ENCODE measurements at regions not wholly inside any gene's neighbourhood (a gene's known extent, or its start where the extent isn't known, plus 50 kb on each side); places are given as distances from the start of the nearest gene placed in this dataset.
"Not testable (repeated sequence)": the region's sequence is repeated elsewhere in the genome, so short reads cannot be mapped to it uniquely, and the experiment has no call there.

GRCh38 chr15:31503256-31503655 lies 176.6 kb downstream of the KLF13 start:
- H3K4me1 Mint-ChIP-seq, result peaks cover 10% of the 10 kb centered on the region
- POLR2A ChIA-PET, result no interaction called here

DNA sequence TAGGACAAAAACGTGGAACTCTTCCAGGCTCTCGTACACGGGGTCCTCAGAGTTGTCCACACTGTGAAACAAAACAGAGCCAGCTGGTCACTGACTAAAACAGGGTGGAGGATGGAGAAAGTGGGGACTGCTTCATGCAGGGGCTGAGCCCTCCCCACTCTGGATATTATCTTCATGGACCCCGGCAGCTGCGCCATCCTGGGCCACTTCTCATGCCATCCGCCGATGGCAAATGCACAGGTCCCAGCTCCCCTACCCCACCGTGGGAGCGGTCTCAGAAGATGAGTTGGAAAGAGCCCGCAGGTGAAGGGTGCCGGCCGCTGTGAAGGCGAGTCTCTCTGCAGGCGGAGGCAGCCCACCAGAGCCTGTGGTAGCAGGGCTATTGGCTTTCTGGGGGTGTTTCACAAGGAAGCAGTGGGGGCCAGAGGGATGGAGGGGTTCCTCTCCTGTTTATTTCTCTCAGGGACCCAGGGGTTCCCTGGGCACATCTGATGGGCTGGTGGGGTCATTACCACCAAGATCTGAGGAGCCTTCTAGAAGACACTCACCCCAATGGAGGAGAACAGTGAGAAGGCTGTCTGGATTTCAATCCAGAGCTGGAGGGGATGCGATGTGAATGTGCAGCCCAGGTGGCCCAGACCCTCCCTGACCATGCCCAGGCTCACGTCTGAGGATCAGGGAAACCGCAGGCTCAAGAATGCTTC lies 177.3 kb downstream of the KLF13 start:
- Mint-ChIP-seq H3K27me3 (peaks cover 25% of the 10 kb centered on the region), H3K4me3 (no peak overlapping the region)
- POLR2A ChIA-PET, result no interaction called here

More at GRCh38 chr15:31503256-31503655, 176.6 kb downstream of the KLF13 start:
- ATAC-seq (ENCODE audit: low read depth) (no peak), DNase-seq (no peak)
- Mint-ChIP-seq H3K4me3 (no peak overlapping the region), H3K36me3 (no peaks in the 10 kb centered on the region), H3K9me3 (no peaks in the 10 kb centered on the region), H3K27me3 (peaks cover 22% of the 10 kb centered on the region), H3K27ac (no peak overlapping the region)

DNA sequence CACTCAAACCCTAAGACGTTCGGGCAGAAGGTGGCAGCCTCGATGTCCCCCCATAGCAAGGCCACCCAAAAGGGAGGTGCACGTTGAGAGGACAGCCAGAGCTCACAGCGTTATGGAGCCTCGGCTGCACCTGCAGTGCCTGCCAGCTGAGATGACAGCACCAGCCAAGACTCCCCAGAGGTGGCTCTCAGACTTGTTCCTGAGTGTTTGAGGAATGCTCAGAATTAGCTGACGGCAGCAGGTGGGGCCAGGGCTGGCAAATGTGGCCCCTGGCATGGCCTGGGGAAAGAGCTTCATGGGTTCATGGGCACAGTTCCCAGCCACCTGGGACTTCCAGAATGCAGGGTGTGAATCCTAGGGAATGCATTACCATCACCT lies 177.8 kb downstream of the KLF13 start:
- no peaks in the 10 kb centered on the region for H3K9me3 Mint-ChIP-seq
- H3K4me1 Mint-ChIP-seq, result peaks cover 10% of the 10 kb centered on the region
- POLR2A ChIA-PET, result no interaction called here
- H3K27me3 Mint-ChIP-seq, result peaks cover 25% of the 10 kb centered on the region
- no peak overlapping the region for H3K27ac Mint-ChIP-seq
- no peak for DNase-seq
- no peak overlapping the region for H3K4me3 Mint-ChIP-seq
- H3K36me3 Mint-ChIP-seq, result no peaks in the 10 kb centered on the region
- ATAC-seq (ENCODE audit: low read depth), result no peak

More for the DNA sequence above, 177.3 kb downstream of the KLF13 start:
- DNase-seq, result no peak
- no peaks in the 10 kb centered on the region for H3K9me3 Mint-ChIP-seq
- no peak overlapping the region for H3K27ac Mint-ChIP-seq
- no peaks in the 10 kb centered on the region for H3K36me3 Mint-ChIP-seq
- ATAC-seq (ENCODE audit: low read depth), result no peak
- peaks cover 10% of the 10 kb centered on the region for H3K4me1 Mint-ChIP-seq

DNA sequence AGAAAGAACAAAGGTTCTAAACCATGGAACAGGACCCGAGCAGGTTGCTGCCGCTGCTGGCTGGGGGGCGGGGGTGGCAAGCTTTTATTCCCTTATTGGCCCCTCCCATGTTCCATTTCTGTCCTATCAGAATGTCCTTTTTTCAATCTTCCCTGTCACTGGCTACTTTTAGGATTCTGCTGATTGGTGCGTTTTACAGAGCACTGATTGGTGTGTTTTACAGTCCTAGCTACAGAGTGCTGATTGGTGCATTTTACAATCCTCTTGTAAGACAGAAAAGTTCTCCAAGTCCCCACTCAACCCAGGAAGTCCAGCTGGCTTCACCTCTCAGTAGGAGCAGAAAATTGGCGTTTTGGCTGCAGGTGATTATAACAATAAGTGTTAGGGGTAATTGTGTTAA lies 180.9 kb downstream of the KLF13 start:
- POLR2A ChIA-PET; DNase-seq; H3K9me3 Mint-ChIP-seq; H3K36me3 Mint-ChIP-seq; ATAC-seq (ENCODE audit: low read depth); H3K4me3 Mint-ChIP-seq; H3K27ac Mint-ChIP-seq: not testable (repeated sequence)
- Mint-ChIP-seq H3K27me3 (peaks cover 30% of the 10 kb centered on the region), H3K4me1 (peaks cover 14% of the 10 kb centered on the region)

- peaks cover 12% of the 10 kb centered on the region for H3K4me1 Mint-ChIP-seq
- H3K27ac Mint-ChIP-seq, result no peak overlapping the region
- ATAC-seq (ENCODE audit: low read depth), result no peak
- peaks cover 35% of the 10 kb centered on the region for H3K27me3 Mint-ChIP-seq
- POLR2A ChIA-PET, result no interaction called here
- H3K4me3 Mint-ChIP-seq, result no peak overlapping the region
- no peak for DNase-seq
- no peaks in the 10 kb centered on the region for H3K36me3 Mint-ChIP-seq
- peaks cover 2% of the 10 kb centered on the region for H3K9me3 Mint-ChIP-seq
Measured at GRCh38 chr15:31508656-31509055, 182.0 kb downstream of the KLF13 start.

GRCh38 chr15:31510057-31510456 lies 183.4 kb downstream of the KLF13 start:
- Mint-ChIP-seq H3K27me3 (peaks cover 41% of the 10 kb centered on the region), H3K4me3 (no peak overlapping the region), H3K9me3 (peaks cover 3% of the 10 kb centered on the region), H3K27ac (no peak overlapping the region), H3K4me1 (peaks cover 12% of the 10 kb centered on the region), H3K36me3 (peaks cover 5% of the 10 kb centered on the region)
- POLR2A ChIA-PET, result no interaction called here
- DNase-seq (no peak), ATAC-seq (ENCODE audit: low read depth) (no peak)

DNA sequence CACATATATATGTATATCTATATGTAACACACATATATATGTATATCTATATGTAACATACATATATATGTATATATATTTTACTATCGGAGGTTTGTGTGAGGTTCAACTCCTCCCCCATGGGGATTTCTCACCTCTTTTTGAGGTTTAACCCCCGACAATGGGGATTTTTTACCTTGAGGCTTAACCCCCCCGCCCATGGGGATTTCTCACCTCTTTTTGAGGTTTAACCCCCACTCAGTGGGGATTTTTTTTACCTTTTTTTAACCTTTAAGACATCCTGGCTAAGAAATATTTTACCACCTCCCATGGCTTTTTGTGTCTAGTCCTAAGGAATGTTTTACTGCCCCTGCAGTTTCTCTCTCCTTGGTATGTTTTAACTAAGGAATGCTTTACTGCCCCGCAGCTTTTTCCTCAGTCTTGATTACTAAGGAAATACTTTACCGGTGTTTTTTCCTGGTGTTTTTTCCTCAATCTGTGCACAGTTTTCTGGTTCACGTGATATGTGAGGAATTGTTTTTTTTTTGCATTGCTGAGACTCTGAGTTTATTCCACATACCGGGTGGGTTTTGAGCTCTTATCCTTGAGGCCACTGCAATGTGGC lies 185.2 kb downstream of the KLF13 start:
- H3K27me3 Mint-ChIP-seq, result peaks cover 36% of the 10 kb centered on the region
- no peak overlapping the region for H3K27ac Mint-ChIP-seq

DNA sequence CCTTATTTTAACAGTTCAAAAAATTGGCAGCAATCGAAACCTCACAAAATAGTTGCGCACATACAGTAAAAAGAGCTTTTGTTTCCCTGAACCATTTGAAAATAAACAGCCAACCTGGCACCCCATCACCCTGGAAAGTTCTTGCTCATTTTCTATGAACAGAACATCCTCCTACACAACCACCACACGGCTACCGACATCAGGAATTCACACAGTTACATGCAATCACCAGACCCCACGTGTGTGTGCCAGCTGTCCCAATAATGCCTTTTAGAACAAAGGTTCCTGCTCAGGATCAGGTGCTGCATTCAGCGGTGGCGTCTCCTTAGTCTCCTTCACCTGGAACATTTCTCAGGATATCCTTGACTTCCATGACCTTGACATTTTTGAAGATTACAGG lies 186.5 kb downstream of the KLF13 start:
- peaks cover 9% of the 10 kb centered on the region for H3K9me3 Mint-ChIP-seq
- H3K27me3 Mint-ChIP-seq, result peaks cover 35% of the 10 kb centered on the region
- no peak overlapping the region for H3K4me3 Mint-ChIP-seq
- no peak for ATAC-seq (ENCODE audit: low read depth)
- H3K27ac Mint-ChIP-seq, result no peak overlapping the region
- peaks cover 5% of the 10 kb centered on the region for H3K36me3 Mint-ChIP-seq
- H3K4me1 Mint-ChIP-seq, result peaks cover 8% of the 10 kb centered on the region
- POLR2A ChIA-PET, result no interaction called here
- DNase-seq, result no peak

More for the DNA sequence above, 185.2 kb downstream of the KLF13 start:
- POLR2A ChIA-PET, result no interaction called here
- Mint-ChIP-seq H3K9me3 (peaks cover 9% of the 10 kb centered on the region), H3K36me3 (peaks cover 5% of the 10 kb centered on the region), H3K4me1 (peaks cover 12% of the 10 kb centered on the region), H3K4me3 (peak overlapping the region; percentile 25)
- ATAC-seq (ENCODE audit: low read depth) (no peak), DNase-seq (no peak)

- peaks cover 5% of the 10 kb centered on the region for H3K36me3 Mint-ChIP-seq
- peaks cover 8% of the 10 kb centered on the region for H3K4me1 Mint-ChIP-seq
- H3K9me3 Mint-ChIP-seq, result peaks cover 9% of the 10 kb centered on the region
- peaks cover 30% of the 10 kb centered on the region for H3K27me3 Mint-ChIP-seq
- H3K4me3 Mint-ChIP-seq, result no peak overlapping the region
- DNase-seq (no peak), ATAC-seq (ENCODE audit: low read depth) (no peak)
- POLR2A ChIA-PET, result no interaction called here
- no peak overlapping the region for H3K27ac Mint-ChIP-seq
Measured at GRCh38 chr15:31516440-31516839, 189.8 kb downstream of the KLF13 start.

- H3K27ac Mint-ChIP-seq, result no peak overlapping the region
- no peak for DNase-seq
- peaks cover 5% of the 10 kb centered on the region for H3K36me3 Mint-ChIP-seq
- POLR2A ChIA-PET, result no interaction called here
- H3K9me3 Mint-ChIP-seq, result peaks cover 9% of the 10 kb centered on the region
- ATAC-seq (ENCODE audit: low read depth), result no peak
- peaks cover 7% of the 10 kb centered on the region for H3K4me1 Mint-ChIP-seq
- peaks cover 30% of the 10 kb centered on the region for H3K27me3 Mint-ChIP-seq
- H3K4me3 Mint-ChIP-seq, result no peak overlapping the region
Measured at GRCh38 chr15:31516874-31517273, 190.2 kb downstream of the KLF13 start.

DNA sequence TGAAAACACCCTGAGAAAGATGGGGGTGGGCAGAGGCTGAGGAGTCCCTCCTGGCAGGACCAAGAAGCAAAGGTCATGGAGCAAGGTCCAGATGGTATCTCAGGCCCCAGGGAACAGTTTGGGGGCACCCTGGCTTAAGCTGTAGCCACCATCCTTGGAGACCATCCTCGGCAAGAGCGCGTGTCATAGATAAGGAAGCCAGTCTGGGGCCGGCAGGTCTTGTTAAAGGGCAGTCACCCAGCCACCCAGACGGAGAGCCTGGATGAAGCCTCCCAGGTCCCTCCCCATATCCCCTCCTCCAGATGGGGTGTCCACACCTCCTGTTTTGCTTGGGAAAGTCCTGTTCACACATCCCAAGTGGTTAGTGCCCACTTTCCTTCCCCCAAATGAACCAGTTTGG lies 191.1 kb downstream of the KLF13 start:
- Mint-ChIP-seq H3K36me3 (peaks cover 5% of the 10 kb centered on the region), H3K4me1 (peaks cover 2% of the 10 kb centered on the region), H3K9me3 (peaks cover 9% of the 10 kb centered on the region), H3K27me3 (peaks cover 26% of the 10 kb centered on the region), H3K4me3 (no peak overlapping the region), H3K27ac (no peak overlapping the region)
- DNase-seq (no peak), ATAC-seq (ENCODE audit: low read depth) (no peak)
- POLR2A ChIA-PET, result no interaction called here

GRCh38 chr15:31522028-31522427 lies 195.4 kb downstream of the KLF13 start:
- Mint-ChIP-seq H3K36me3 (no peaks in the 10 kb centered on the region), H3K9me3 (no peaks in the 10 kb centered on the region), H3K27ac (no peak overlapping the region), H3K4me3 (no peak overlapping the region), H3K27me3 (peaks cover 6% of the 10 kb centered on the region), H3K4me1 (no peaks in the 10 kb centered on the region)
- DNase-seq, result no peak
- POLR2A ChIA-PET, result no interaction called here
- ATAC-seq (ENCODE audit: low read depth), result no peak

DNA sequence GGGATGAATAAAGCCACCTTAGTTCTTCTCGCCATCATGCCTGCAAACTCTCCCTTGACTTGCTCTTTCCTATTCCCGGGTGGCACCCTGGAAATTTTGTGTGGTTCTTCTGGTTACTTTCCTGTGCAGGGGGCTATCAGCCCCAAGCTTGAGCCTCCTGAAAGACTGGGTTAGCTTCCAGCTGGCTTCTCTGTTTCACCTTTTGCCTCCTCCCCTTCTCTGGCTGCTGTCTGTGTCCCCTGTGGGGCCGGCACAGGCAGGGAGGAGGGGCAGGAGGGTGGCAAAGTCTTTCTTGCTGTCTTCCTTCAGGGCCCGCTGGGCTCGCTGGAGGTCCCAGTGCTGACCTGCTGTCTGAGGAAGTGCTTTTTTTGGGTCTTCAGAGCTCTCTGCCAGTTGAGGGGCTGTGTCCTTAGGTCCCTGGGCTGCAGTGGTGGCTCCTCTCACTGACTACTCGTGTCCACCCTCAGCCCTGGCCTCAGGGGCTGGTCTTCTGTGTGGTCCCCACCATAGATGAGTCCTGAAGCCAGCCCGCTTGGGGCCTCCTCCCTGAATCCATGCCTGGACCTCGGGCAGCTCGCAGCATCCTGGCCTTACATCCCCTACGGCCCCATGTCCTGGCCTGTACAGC lies 196.5 kb downstream of the KLF13 start:
- H3K4me3 Mint-ChIP-seq, result no peak overlapping the region
- no peak for ATAC-seq (ENCODE audit: low read depth)

DNA sequence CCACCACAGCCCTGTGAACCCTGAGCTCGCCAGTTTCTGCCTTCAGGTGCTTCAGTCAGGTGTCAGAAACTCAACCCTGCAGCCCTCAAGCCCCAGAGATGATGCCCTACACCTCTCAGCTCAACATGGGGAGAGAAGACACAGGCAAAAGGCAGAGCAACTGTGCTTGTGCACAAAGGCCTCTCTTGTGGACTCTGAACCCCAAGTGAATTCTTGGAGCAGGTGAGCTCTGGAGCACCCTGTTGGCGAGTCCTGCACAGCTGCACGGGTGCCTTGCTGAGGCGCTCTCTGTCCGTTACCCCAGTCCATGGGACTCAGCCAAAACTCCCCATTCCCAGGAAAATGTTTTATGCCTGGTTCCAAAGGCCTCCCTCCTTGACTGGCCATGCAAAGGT lies 197.0 kb downstream of the KLF13 start:
- ATAC-seq (ENCODE audit: low read depth) (no peak), DNase-seq (no peak)
- Mint-ChIP-seq H3K36me3 (no peaks in the 10 kb centered on the region), H3K9me3 (no peaks in the 10 kb centered on the region), H3K27me3 (peaks cover 4% of the 10 kb centered on the region), H3K27ac (no peak overlapping the region), H3K4me1 (no peaks in the 10 kb centered on the region), H3K4me3 (no peak overlapping the region)
- POLR2A ChIA-PET, result no interaction called here

More for the DNA sequence above, 196.5 kb downstream of the KLF13 start:
- no peaks in the 10 kb centered on the region for H3K4me1 Mint-ChIP-seq
- DNase-seq, result no peak
- H3K27me3 Mint-ChIP-seq, result peaks cover 4% of the 10 kb centered on the region
- H3K9me3 Mint-ChIP-seq, result no peaks in the 10 kb centered on the region
- no peak overlapping the region for H3K27ac Mint-ChIP-seq
- POLR2A ChIA-PET, result no interaction called here
- no peaks in the 10 kb centered on the region for H3K36me3 Mint-ChIP-seq

Data from activated naive CD8-positive, alpha-beta T cell treated with anti-CD3 and anti-CD28 coated beads, Interleukin-2, amount 10 ng/mL, durations not matched to agents 7 days and 5 days (primary cell).